Heart left ventricle (tissue), 16 donors: ENCODE measurements at regions not wholly inside any gene's neighbourhood (a gene's known extent, or its start where the extent isn't known, plus 50 kb on each side); places are given as distances from the start of the nearest gene placed in this dataset.

Source experiments
- ATAC-seq, 4 donors: fragments of 200-7000 bp; cut with Tn5 transposase; one replicate each; pipeline ENCODE4 v1.9.1; 2020 to 2022; ENCODE audit warnings: moderate library complexity in 4 of 4, mild to moderate bottlenecking in 3 of 4, moderate number of reproducible peaks in 1 of 4
- DNase-seq, 5 donors: peaks; one replicate each; pipeline ENCODE4 v3.0.0-alpha.2; 2020
- H3K27ac ChIP-seq, 12 donors: fragments of 200-600 bp; sonication (generic) in 4 of 12; one replicate each; pipeline versions ENCODE4 v1.5.0 to v1.8.0; 2016 to 2022; ENCODE audit warnings: mild to moderate bottlenecking in 2 of 12
- H3K27me3 ChIP-seq, 9 donors: fragments of 200-600 bp; sonication (generic) in 2 of 9; one replicate each; pipeline versions ENCODE4 v1.5.1 to v1.8.0; 2016 to 2022; ENCODE audit warnings: mild to moderate bottlenecking in 3 of 9
- H3K36me3 ChIP-seq, 9 donors: fragments of 200-600 bp; sonication (generic) in 2 of 9; one replicate each; pipeline versions ENCODE4 v1.5.0 to v1.8.0; 2018 to 2022; ENCODE audit warnings: mild to moderate bottlenecking in 2 of 9
- H3K4me1 ChIP-seq, 12 donors: fragments of 200-600 bp; sonication (generic) in 4 of 12; one replicate each; pipeline versions ENCODE4 v1.5.0 to v1.8.0; 2016 to 2022; ENCODE audit warnings: mild to moderate bottlenecking in 3 of 12
- H3K4me3 ChIP-seq, 12 donors: fragments of 200-600 bp; sonication (generic) in 4 of 12; one replicate each; pipeline versions ENCODE4 v1.5.0 to v1.8.0; 2017 to 2022; ENCODE audit warnings: mild to moderate bottlenecking in 9 of 12, moderate library complexity in 4 of 12
- H3K9me3 ChIP-seq, 12 donors: fragments of 200-600 bp; sonication (generic) in 4 of 12; one replicate each; pipeline versions ENCODE4 v1.5.0 to v1.8.0; 2016 to 2022; ENCODE audit warnings: mild to moderate bottlenecking in 1 of 12
- POLR2A ChIP-seq, 2 donors: fragments of 450-650 bp; IDR thresholded peaks; one replicate each; pipeline ENCODE4 v1.6.1; 2017; ENCODE audit warnings: antibody characterized with exemption in 2 of 2, mild to moderate bottlenecking in 2 of 2, moderate library complexity in 2 of 2
- WGBS, 4 donors: extraction: QIAGEN DNeasy Blood & Tissue Kit in 2 of 4; methylation state at CpG; one replicate each; pipeline versions ENCODE4 v1.1.5 to v1.1.7; 2013 to 2018; 5-methylcytosine and 5-hydroxymethylcytosine counted together
- intact Hi-C, 10 donors: fragments of 100-400 bp; cut with DNase I; formaldehyde crosslinking; loops; one replicate each; pipeline versions ENCODE4 v1.11.1 to v1.14.2; 2022
- TF ChIP-seq, protein P1 (sequence below), 12 donors: fragments of 200-600 bp; sonication (generic) in 4 of 12; IDR thresholded peaks; one replicate each; pipeline versions ENCODE4 v1.5.0 to v1.8.0; 2018 to 2022; ENCODE audit warnings: antibody characterized with exemption in 12 of 12, mild to moderate bottlenecking in 5 of 12
- donor health status: ischemic (EF 13 %, LVEDD 7.1; RV severe dilation, severe dysfunction).
- donor health status: healthy with polysubstance abuse.
- donor health status: DM: no; HTN: yes; CAD: no.
- donor health status: DM: no; HTN: no; CAD: no.
- donor health status: ischemic (EF 25% LVEDD 6.9; RV normal size, moderate dysfunction).
- donor health status: ischemic (EF 25% LVEDD 5.7; RV mildly dilated, moderate dysfunction).
- donor health status: healthy.
- donor health status: DM: yes; HTN: yes; CAD: no.
- donor health status: ischemic (EF 35%, LVEDD 5.7; RV mildly dilated, moderate dysfunction).
- donor health status: nonischemic (EF 11% LVEDD 7.7; RV severe dilation, severe dysfunction).
- donor health status: DM: yes; HTN: yes; CAD: no.
- donor health status: PGD.
- donor health status: ischemic (EF 29% LVEDD 5.4; RV normal size, mild dysfunction).
- donor health status: nonischemic (EF 23%, LVEDD 6.1; RV moderate dilation, normal function).

DNA sequence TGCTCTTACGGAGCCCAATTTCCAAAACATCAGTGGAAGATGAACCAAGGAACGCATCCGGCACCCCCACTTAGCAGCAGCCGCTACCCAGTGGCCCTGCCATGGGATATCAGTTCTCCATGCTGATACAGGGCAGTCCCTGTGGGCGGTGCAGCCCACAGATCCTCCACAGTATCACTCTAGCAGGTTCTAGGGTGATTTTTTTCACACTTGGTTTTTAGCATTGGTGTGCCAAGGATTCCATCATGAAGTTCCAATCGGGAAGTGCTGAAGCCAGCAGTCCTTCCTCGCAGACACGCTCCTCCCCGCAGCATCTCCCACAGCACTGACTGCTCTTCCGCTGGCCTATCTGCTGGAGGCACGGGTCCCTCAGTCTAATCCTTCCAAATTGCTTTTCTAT, 261.9 kb downstream of the SYK start:
- peaks cover 0 to 25% (median 9%) of the 10 kb centered on the region in 12 donors for H3K4me1 ChIP-seq
- H3K27me3 ChIP-seq: no peaks in the 10 kb centered on the region
- intact Hi-C loops: no loop called here
- no peak for DNase-seq
- H3K36me3 ChIP-seq: no peaks in the 10 kb centered on the region
- 85 to 89% (median 88%) methylated on average over 11 of the region's 11 CpGs for WGBS, 4 donors
- no peak for TF ChIP-seq POLR2A (IDR thresholded peaks at IDR 0.05)
- TF ChIP-seq, protein P1, sequence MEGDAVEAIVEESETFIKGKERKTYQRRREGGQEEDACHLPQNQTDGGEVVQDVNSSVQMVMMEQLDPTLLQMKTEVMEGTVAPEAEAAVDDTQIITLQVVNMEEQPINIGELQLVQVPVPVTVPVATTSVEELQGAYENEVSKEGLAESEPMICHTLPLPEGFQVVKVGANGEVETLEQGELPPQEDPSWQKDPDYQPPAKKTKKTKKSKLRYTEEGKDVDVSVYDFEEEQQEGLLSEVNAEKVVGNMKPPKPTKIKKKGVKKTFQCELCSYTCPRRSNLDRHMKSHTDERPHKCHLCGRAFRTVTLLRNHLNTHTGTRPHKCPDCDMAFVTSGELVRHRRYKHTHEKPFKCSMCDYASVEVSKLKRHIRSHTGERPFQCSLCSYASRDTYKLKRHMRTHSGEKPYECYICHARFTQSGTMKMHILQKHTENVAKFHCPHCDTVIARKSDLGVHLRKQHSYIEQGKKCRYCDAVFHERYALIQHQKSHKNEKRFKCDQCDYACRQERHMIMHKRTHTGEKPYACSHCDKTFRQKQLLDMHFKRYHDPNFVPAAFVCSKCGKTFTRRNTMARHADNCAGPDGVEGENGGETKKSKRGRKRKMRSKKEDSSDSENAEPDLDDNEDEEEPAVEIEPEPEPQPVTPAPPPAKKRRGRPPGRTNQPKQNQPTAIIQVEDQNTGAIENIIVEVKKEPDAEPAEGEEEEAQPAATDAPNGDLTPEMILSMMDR (IDR thresholded peaks at IDR 0.05): no peak
- no peak overlapping the region for H3K27ac ChIP-seq
- no peak overlapping the region for H3K4me3 ChIP-seq
- no peak for ATAC-seq
- no peaks in the 10 kb centered on the region for H3K9me3 ChIP-seq

DNA sequence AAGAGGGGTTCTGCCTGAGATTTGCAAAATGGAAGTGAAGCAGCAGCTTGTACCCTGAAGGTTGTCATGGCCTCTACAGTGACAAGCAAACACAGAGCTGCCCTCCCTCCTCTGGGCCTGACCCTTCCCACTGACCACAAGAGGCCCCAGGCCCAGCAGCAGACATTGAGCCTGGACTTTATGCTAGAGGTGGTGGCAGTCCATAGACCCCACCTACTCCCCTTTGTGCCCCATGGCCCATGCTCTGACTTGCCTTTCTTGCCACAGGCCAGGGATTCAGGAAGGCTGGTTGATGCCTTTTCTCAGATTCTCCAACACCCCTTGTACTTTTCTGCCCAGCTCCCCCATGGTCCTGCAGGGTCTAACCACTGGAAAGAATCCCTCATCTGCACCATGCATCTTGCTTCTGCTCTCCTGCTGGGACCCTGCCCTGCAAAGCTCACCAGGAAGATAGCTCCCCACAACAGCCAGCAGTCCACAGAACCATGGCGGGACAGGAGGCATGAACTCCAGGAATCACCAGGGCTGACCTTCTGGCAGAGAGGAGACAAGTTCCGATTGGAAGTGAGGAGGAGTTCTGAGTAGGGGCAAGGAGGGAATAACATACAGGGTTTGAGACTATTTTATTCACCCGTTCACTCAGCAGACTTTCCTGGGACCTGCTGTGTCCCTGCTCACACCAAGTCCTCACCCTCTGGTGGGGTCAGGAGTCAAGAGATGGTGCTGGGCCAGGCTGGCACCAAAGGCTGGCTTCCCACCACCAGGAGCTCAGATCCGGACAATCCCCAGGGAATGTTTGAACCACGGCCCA, 263.8 kb downstream of the SYK start:
- ATAC-seq (no peak), DNase-seq (no peak)
- H3K27me3 ChIP-seq: no peaks in the 10 kb centered on the region
- peaks cover 0 to 17% (median 8%) of the 10 kb centered on the region in 12 donors for H3K4me1 ChIP-seq
- H3K27ac ChIP-seq: no peak overlapping the region
- no peaks in the 10 kb centered on the region for H3K36me3 ChIP-seq
- WGBS, 4 donors: 89 to 96% (median 93%) methylated on average over 3 to 5 of the region's 5 CpGs
- no peak overlapping the region for H3K4me3 ChIP-seq
- intact Hi-C loops: no loop called here
- TF ChIP-seq, protein P1 (IDR thresholded peaks at IDR 0.05): no peak
- no peak for TF ChIP-seq POLR2A (IDR thresholded peaks at IDR 0.05)
- no peaks in the 10 kb centered on the region for H3K9me3 ChIP-seq

DNA sequence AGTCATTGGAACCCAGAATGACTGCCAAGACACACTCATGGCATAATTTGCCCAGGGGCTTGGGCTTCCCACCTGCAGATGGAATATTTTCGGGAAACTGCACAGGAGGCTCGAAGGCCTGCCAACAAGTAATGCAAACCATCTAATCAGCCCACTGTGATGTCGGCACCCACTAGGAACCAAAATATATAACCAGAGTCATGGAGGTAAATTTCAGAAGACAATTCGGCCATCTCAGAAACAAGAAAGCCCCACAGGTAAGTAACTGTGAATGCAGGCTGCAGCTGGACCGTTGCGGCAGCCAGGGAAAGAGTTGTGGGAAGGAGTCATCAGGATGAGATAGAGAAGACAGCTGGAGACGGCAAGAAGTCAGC, 264.4 kb downstream of the SYK start:
- H3K36me3 ChIP-seq: no peaks in the 10 kb centered on the region
- H3K9me3 ChIP-seq: no peaks in the 10 kb centered on the region
- TF ChIP-seq, protein P1 (IDR thresholded peaks at IDR 0.05): no peak
- no peak for TF ChIP-seq POLR2A (IDR thresholded peaks at IDR 0.05)
- no peak for DNase-seq
- intact Hi-C loops: no loop called here
- no peak for ATAC-seq
- H3K4me3 ChIP-seq: no peak overlapping the region
- H3K27ac ChIP-seq: no peak overlapping the region
- peaks cover 0 to 13% (median 3%) of the 10 kb centered on the region in 12 donors for H3K4me1 ChIP-seq
- 86 to 87% (median 86%) methylated on average over 7 of the region's 7 CpGs for WGBS, 4 donors
- no peaks in the 10 kb centered on the region for H3K27me3 ChIP-seq

DNA sequence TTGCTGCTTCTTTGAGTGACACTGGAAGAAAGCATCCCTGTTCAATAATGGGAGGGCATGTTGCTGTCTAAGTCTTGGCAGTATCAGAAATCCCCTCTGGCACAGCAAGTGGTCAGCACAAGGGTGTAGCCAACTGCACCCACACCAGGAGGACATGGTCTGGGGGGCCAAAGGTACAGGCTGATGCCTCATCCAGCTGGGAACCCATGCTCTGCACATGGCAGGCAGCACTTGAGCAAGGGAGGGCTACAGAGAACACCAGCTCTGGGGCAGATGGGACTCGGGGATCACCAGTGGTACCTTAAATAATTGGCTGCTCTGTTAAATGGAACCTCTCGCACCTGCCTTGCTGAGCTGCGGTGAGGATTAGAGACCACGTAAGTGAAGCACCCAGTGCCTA, 265.2 kb downstream of the SYK start:
- Histone ChIP-seq H3K36me3 (no peaks in the 10 kb centered on the region), H3K9me3 (no peaks in the 10 kb centered on the region), H3K4me1 (peaks cover 0 to 12% (median 0%) of the 10 kb centered on the region in 12 donors), H3K27me3 (no peaks in the 10 kb centered on the region), H3K4me3 (no peak overlapping the region), H3K27ac (no peak overlapping the region)
- intact Hi-C loops: no loop called here
- WGBS, 4 donors: 90 to 94% (median 93%) methylated on average over 4 of the region's 4 CpGs
- DNase-seq (no peak), ATAC-seq (no peak)
- TF ChIP-seq, protein P1 (IDR thresholded peaks at IDR 0.05): no peak
- no peak for TF ChIP-seq POLR2A (IDR thresholded peaks at IDR 0.05)
